A549 (cell line): ENCODE measurements at regions not wholly inside any gene's neighbourhood (a gene's known extent, or its start where the extent isn't known, plus 50 kb on each side); places are given as distances from the start of the nearest gene placed in this dataset.

Source experiments
- ATAC-seq, 2 experiments: fragments of 200-7000 bp in 1 of 2; fragments of >200 bp in 1 of 2; cut with Nextera tagmentation in 1 of 2; cut with Tn5 transposase in 1 of 2; 3 replicates each; pipeline versions ENCODE4 v1.8.0 to v1.9.1; 2018 to 2020; ENCODE audit warnings: mild to moderate bottlenecking in 1 of 2, moderate library complexity in 1 of 2
- CTCF ChIA-PET: fragments of 300-600 bp; sonication (Branson Sonifier 250); formaldehyde crosslinking; extraction: SDS; loops from one replicate; lab custom pipeline; 2021; ENCODE audit warnings: antibody characterized with exemption, inconsistent platforms; lab: Yijun Ruan, JAX
- POLR2A ChIA-PET: fragments of 350-600 bp; formaldehyde crosslinking; extraction: SDS; loops from one replicate; lab custom pipeline; 2021; ENCODE audit warnings: antibody characterized with exemption, inconsistent platforms; lab: Yijun Ruan, JAX
- DNase-seq, 2 experiments: peaks; one replicate each; pipeline versions ENCODE4 v3.0.0 to v3.0.0-alpha.2; 2011 to 2016; ENCODE audit warnings: low read depth in 1 of 2, low spot score in 1 of 2
- FAIRE-seq: peaks from 2 replicates; lab custom pipeline; 2011; peaks lifted over from hg19 to GRCh38; lab: Jason Lieb, UNC
- H3K27ac ChIP-seq, 2 experiments: fragments of >200 bp; sonication (Bioruptor Twin); formaldehyde crosslinking; 3 replicates each; pipeline ENCODE4 v1.5.1; 2016 to 2017
- H3K4me1 ChIP-seq: fragments of >200 bp; sonication (Bioruptor Twin); formaldehyde crosslinking; 3 replicates; pipeline ENCODE4 v1.6.1; 2016
- H3K4me2 ChIP-seq: fragments of >200 bp; sonication (Bioruptor Twin); formaldehyde crosslinking; 3 replicates; pipeline ENCODE4 v1.6.1; 2016
- H3K4me3 ChIP-seq: fragments of >200 bp; sonication (Bioruptor Twin); formaldehyde crosslinking; 3 replicates; pipeline ENCODE4 v1.5.1; 2016
- H3K9me3 ChIP-seq: fragments of >200 bp; sonication (Bioruptor Twin); formaldehyde crosslinking; 3 replicates; pipeline ENCODE4 v1.6.1; 2016
- BCL3 ChIP-seq: fragments of >200 bp; sonication (Bioruptor Twin); formaldehyde crosslinking; IDR thresholded peaks from 3 replicates; pipeline ENCODE4 v1.6.1; 2016
- CBX2 ChIP-seq: fragments of 200-600 bp; sonication (generic); IDR thresholded peaks from 2 replicates; pipeline ENCODE4 v1.6.1; 2016; ENCODE audit warnings: low read depth, mild to moderate bottlenecking, borderline replicate concordance
- CBX8 ChIP-seq: fragments of 200-600 bp; sonication (generic); IDR thresholded peaks from 2 replicates; pipeline ENCODE4 v1.6.1; 2016
- CHD2 ChIP-seq: fragments of 150-350 bp; IDR thresholded peaks from 2 replicates; pipeline ENCODE4 v1.6.1; 2014; ENCODE audit warnings: low read length; ENCODE audit not compliant: partially characterized antibody
- E2F6 ChIP-seq: IDR thresholded peaks from 2 replicates; pipeline ENCODE4 v1.6.1; 2012; ENCODE audit warnings: low read depth, borderline replicate concordance
- EHF ChIP-seq: fragments of 250-450 bp; sonication (Bioruptor Pico); IDR thresholded peaks from 2 replicates; pipeline ENCODE4 v1.5.0; 2020; ENCODE audit warnings: mild to moderate bottlenecking
- EHMT2 ChIP-seq: fragments of 200-600 bp; sonication (generic); IDR thresholded peaks from 2 replicates; pipeline ENCODE4 v1.6.1; 2016; ENCODE audit warnings: antibody characterized with exemption, low read depth, mild to moderate bottlenecking, moderate library complexity
- EP300 ChIP-seq, 2 experiments: fragments of >200 bp; sonication (Bioruptor Twin); formaldehyde crosslinking; IDR thresholded peaks; 2 replicates in 1 of 2; 3 replicates in 1 of 2; pipeline ENCODE4 v1.6.1; 2016 to 2017
- FOXS1 ChIP-seq: fragments of 250-450 bp; sonication (Bioruptor Pico); IDR thresholded peaks from 2 replicates; pipeline ENCODE4 v1.5.0; 2020; ENCODE audit warnings: mild to moderate bottlenecking, moderate library complexity
- HDAC2 ChIP-seq: fragments of 200-600 bp; sonication (generic); IDR thresholded peaks from 2 replicates; pipeline ENCODE4 v1.6.1; 2016
- HOXA7 ChIP-seq: fragments of 250-450 bp; sonication (Bioruptor Pico); IDR thresholded peaks from 2 replicates; pipeline ENCODE4 v1.5.0; 2020; ENCODE audit warnings: mild to moderate bottlenecking, moderate library complexity
- JUN ChIP-seq, 2 experiments: fragments of >200 bp; sonication (Bioruptor Twin); formaldehyde crosslinking; IDR thresholded peaks; 2 replicates in 1 of 2; 3 replicates in 1 of 2; pipeline ENCODE4 v1.6.1; 2016 to 2017
- MAX ChIP-seq: IDR thresholded peaks from 2 replicates; pipeline ENCODE4 v1.6.1; 2012
- MYC ChIP-seq: IDR thresholded peaks from 2 replicates; pipeline ENCODE4 v1.6.1; 2012; ENCODE audit warnings: mild to moderate bottlenecking, inconsistent platforms, low read length, improper control_type of control experiment, borderline replicate concordance
- POLR2AphosphoS2 ChIP-seq: conservative IDR thresholded peaks from 2 replicates; pipeline ENCODE4 v1.6.1; 2012; ENCODE audit warnings: low read length, improper control_type of control experiment, inconsistent platforms
- RAD21 ChIP-seq, 2 experiments: fragments of >200 bp in 1 of 2; sonication (Bioruptor Twin) in 1 of 2; formaldehyde crosslinking in 1 of 2; IDR thresholded peaks in 1 of 2; conservative IDR thresholded peaks in 1 of 2; 2 replicates in 1 of 2; 3 replicates in 1 of 2; pipeline ENCODE4 v1.6.1; 2012 to 2018; ENCODE audit warnings: inconsistent platforms in 1 of 2
- REST ChIP-seq: fragments of 200-600 bp; sonication (generic); IDR thresholded peaks from 2 replicates; pipeline ENCODE4 v1.6.1; 2016; ENCODE audit warnings: antibody characterized with exemption, mild to moderate bottlenecking, moderate library complexity
- SREBF2 ChIP-seq: fragments of 450-650 bp; IDR thresholded peaks from 2 replicates; pipeline ENCODE4 v1.6.1; 2014; ENCODE audit warnings: mild to moderate bottlenecking, moderate library complexity
- TP53 ChIP-seq: fragments of 250-450 bp; sonication (Bioruptor Pico); IDR thresholded peaks from 2 replicates; pipeline ENCODE4 v1.5.0; 2021; ENCODE audit warnings: mild to moderate bottlenecking, moderate library complexity
- ZNF302 ChIP-seq: fragments of 250-450 bp; sonication (Bioruptor Pico); IDR thresholded peaks from 2 replicates; pipeline ENCODE4 v1.9.0; 2021; ENCODE audit warnings: inconsistent platforms, mild to moderate bottlenecking, moderate library complexity
- ZSCAN20 ChIP-seq: fragments of 250-450 bp; sonication (Bioruptor Pico); IDR thresholded peaks from 2 replicates; pipeline ENCODE4 v1.8.0; 2022; ENCODE audit warnings: mild to moderate bottlenecking, moderate library complexity
- WGBS: methylation state at CpG from one replicate; pipeline ENCODE4 v1.1.6; 2017; ENCODE audit errors: missing lambda C conversion rate; 5-methylcytosine and 5-hydroxymethylcytosine counted together

GRCh38 chr6:165184192-165184979 lies 125.0 kb downstream of the C6orf118 start:
- ATAC-seq: no peak
- no peak for TF ChIP-seq TP53 (CRISPR knock-in tag)
- TF ChIP-seq POLR2AphosphoS2: no peak
- no peak for TF ChIP-seq HOXA7 (CRISPR knock-in tag)
- no peak for TF ChIP-seq MYC
- no peak for TF ChIP-seq BCL3
- no peak for TF ChIP-seq CBX8
- no peak for TF ChIP-seq CHD2
- TF ChIP-seq E2F6: no peak
- TF ChIP-seq FOXS1: no peak
- TF ChIP-seq EHMT2: no peak
- TF ChIP-seq MAX: no peak
- no peak for TF ChIP-seq REST
- TF ChIP-seq ZSCAN20 (CRISPR knock-in tag): no peak
- TF ChIP-seq JUN (IDR thresholded peaks at IDR 0.05): no peak
- no peak for TF ChIP-seq EHF (CRISPR knock-in tag)
- TF ChIP-seq, all 56 proteins: peak for 0
- FAIRE-seq: no peak
- H3K4me3 ChIP-seq: no peak overlapping the region
- POLR2A ChIA-PET: no interaction called here
- CTCF ChIA-PET: no interaction called here
- H3K9me3 ChIP-seq: no peaks in the 10 kb centered on the region
- WGBS: 60% methylated on average over 11 of the region's 11 CpGs
- DNase-seq: no peak
- no peak overlapping the region for H3K27ac ChIP-seq
- no peak overlapping the region for H3K4me2 ChIP-seq
- H3K4me1 ChIP-seq: peaks cover 7% of the 10 kb centered on the region; the same call in 1 of the 3 replicates

GRCh38 chr6:165183496-165184140 lies 125.8 kb downstream of the C6orf118 start:
- no peak for DNase-seq
- no peak for FAIRE-seq
- CTCF ChIA-PET: interaction anchor here (1.7 kb wide), 1 partner anchor 48 kb away, joined by 5 read pairs; no protein-coding TSS in a partner anchor

GRCh38 chr6:165183071-165183470 lies 126.3 kb downstream of the C6orf118 start:
- ATAC-seq: no peak
- H3K9me3 ChIP-seq: no peaks in the 10 kb centered on the region
- no peak overlapping the region for H3K4me2 ChIP-seq
- H3K4me3 ChIP-seq: no peak overlapping the region
- DNase-seq: no peak
- CTCF ChIA-PET: interaction anchor here (1.7 kb wide), 1 partner anchor 48 kb away, joined by 5 read pairs; no protein-coding TSS in a partner anchor
- TF ChIP-seq ZNF302 (CRISPR knock-in tag): no peak
- TF ChIP-seq SREBF2: no peak
- TF ChIP-seq CBX2: no peak
- no peak for TF ChIP-seq E2F6
- TF ChIP-seq HDAC2: no peak
- TF ChIP-seq JUN (IDR thresholded peaks at IDR 0.05): no peak
- no peak for TF ChIP-seq RAD21 (conservative IDR thresholded peaks at IDR 0.05 in 1 of 2, IDR thresholded peaks at IDR 0.05 in 1 of 2)
- TF ChIP-seq EHMT2: no peak
- TF ChIP-seq, all 56 proteins: peak for 0
- POLR2A ChIA-PET: no interaction called here
- Histone ChIP-seq H3K27ac (no peak overlapping the region), H3K4me1 (peaks cover 16% of the 10 kb centered on the region; the same call in 2 of the 3 replicates)
- FAIRE-seq: no peak

More at GRCh38 chr6:165183496-165184140, 125.8 kb downstream of the C6orf118 start:
- TF ChIP-seq FOXS1: no peak
- TF ChIP-seq EP300 (IDR thresholded peaks at IDR 0.05): no peak
- H3K27ac ChIP-seq: no peak overlapping the region
- WGBS: 59% methylated on average over 4 of the region's 5 CpGs
- POLR2A ChIA-PET: no interaction called here
- H3K4me2 ChIP-seq: no peak overlapping the region
- ATAC-seq: no peak
- H3K4me1 ChIP-seq: peaks cover 10% of the 10 kb centered on the region; the same call in 2 of the 3 replicates
- H3K4me3 ChIP-seq: no peak overlapping the region
- H3K9me3 ChIP-seq: no peaks in the 10 kb centered on the region
